Brain microvascular endothelial cell (primary cell): ENCODE measurements at regions not wholly inside any gene's neighbourhood (a gene's known extent, or its start where the extent isn't known, plus 50 kb on each side); places are given as distances from the start of the nearest gene placed in this dataset.

ENCODE experiments used
- DNase-seq: peaks from one replicate; pipeline ENCODE4 v3.0.0-alpha.2; 2020
- H3K27ac ChIP-seq: fragments of 250-450 bp; sonication (Bioruptor Pico); 2 replicates; pipeline ENCODE4 v1.5.1; 2020; ENCODE audit warnings: mild to moderate bottlenecking, moderate library complexity
- H3K27me3 ChIP-seq: fragments of 250-450 bp; sonication (Bioruptor Pico); replicated peaks from 2 replicates; pipeline ENCODE4 v1.5.1; 2020; ENCODE audit warnings: mild to moderate bottlenecking
- H3K36me3 ChIP-seq: fragments of 250-450 bp; sonication (Bioruptor Pico); replicated peaks from 2 replicates; pipeline ENCODE4 v1.5.1; 2020; ENCODE audit warnings: mild to moderate bottlenecking
- H3K4me3 ChIP-seq: 2 replicates; pipeline ENCODE4 v1.5.1; 2011; ENCODE audit warnings: low read depth, mild to moderate bottlenecking, control low read depth, low read length, moderate library complexity
- CTCF ChIP-seq: IDR thresholded peaks from 2 replicates; pipeline ENCODE4 v1.5.1; 2011; ENCODE audit warnings: low read depth, mild to moderate bottlenecking, moderate library complexity, low read length, control low read depth, inconsistent platforms; ENCODE audit errors: missing control alignments
- in situ Hi-C: cut with HindIII; loops from 2 replicates; pipeline ENCODE4 v1.10.0; 2017; ENCODE audit warnings: low sequenced_read_pairs, low pct_ligation_motif_present

- in situ Hi-C loops = no loop called here
- Histone ChIP-seq H3K27me3 (no peaks in the 10 kb centered on the region), H3K36me3 (no peaks in the 10 kb centered on the region), H3K4me3 (no peak overlapping the region), H3K27ac (no peak overlapping the region)
- no peak for DNase-seq
- TF ChIP-seq CTCF = no peak
Observed at GRCh38 chr9:93815135-93815534, 140.0 kb downstream of the BARX1 start.

- TF ChIP-seq CTCF = no peak
- no peaks in the 10 kb centered on the region for H3K36me3 ChIP-seq
- H3K27ac ChIP-seq = no peak overlapping the region
- H3K27me3 ChIP-seq = no peaks in the 10 kb centered on the region
- no peak overlapping the region for H3K4me3 ChIP-seq
- in situ Hi-C loops = no loop called here
- DNase-seq = no peak
Observed at GRCh38 chr9:93814077-93814956, 140.8 kb downstream of the BARX1 start.

GRCh38 chr9:93813221-93814076 lies 141.7 kb downstream of the BARX1 start:
- in situ Hi-C loops = no loop called here
- Histone ChIP-seq H3K27ac (no peak overlapping the region), H3K36me3 (no peaks in the 10 kb centered on the region), H3K4me3 (no peak overlapping the region), H3K27me3 (no peaks in the 10 kb centered on the region)
- no peak for TF ChIP-seq CTCF
- DNase-seq = no peak

- in situ Hi-C loops = no loop called here
- DNase-seq = no peak
- no peaks in the 10 kb centered on the region for H3K27me3 ChIP-seq
- H3K4me3 ChIP-seq = no peak overlapping the region
- TF ChIP-seq CTCF = no peak
- no peaks in the 10 kb centered on the region for H3K36me3 ChIP-seq
- no peak overlapping the region for H3K27ac ChIP-seq
Observed at GRCh38 chr9:93812410-93812668, 142.8 kb downstream of the BARX1 start.

- in situ Hi-C loops = no loop called here
- Histone ChIP-seq H3K4me3 (no peak overlapping the region), H3K27me3 (no peaks in the 10 kb centered on the region), H3K27ac (no peak overlapping the region), H3K36me3 (no peaks in the 10 kb centered on the region)
- DNase-seq = no peak
- TF ChIP-seq CTCF = no peak
Observed at GRCh38 chr9:93810028-93810971, 144.9 kb downstream of the BARX1 start.
